HEK293T (cell line): ENCODE measurements at regions not wholly inside any gene's neighbourhood (a gene's known extent, or its start where the extent isn't known, plus 50 kb on each side); places are given as distances from the start of the nearest gene placed in this dataset.

Experiments
- CTCF ChIA-PET: fragments of 350-600 bp; formaldehyde crosslinking; extraction: SDS; loops from one replicate; lab custom pipeline; 2021; ENCODE audit warnings: antibody characterized with exemption, inconsistent platforms; lab: Yijun Ruan, JAX
- POLR2A ChIA-PET: fragments of 350-600 bp; formaldehyde crosslinking; extraction: SDS; loops from one replicate; lab custom pipeline; 2020; ENCODE audit warnings: antibody characterized with exemption, inconsistent platforms; lab: Yijun Ruan, JAX
- DNase-seq: peaks from one replicate; pipeline ENCODE4 v3.0.0; 2012; ENCODE audit warnings: mixed read lengths; ENCODE audit errors: extremely low spot score
- ARNT ChIP-seq: fragments of 450-650 bp; IDR thresholded peaks from 2 replicates; pipeline ENCODE4 v1.6.1; 2017; ENCODE audit warnings: mild to moderate bottlenecking
- BHLHE40 ChIP-seq: fragments of 450-650 bp; IDR thresholded peaks from 2 replicates; pipeline ENCODE4 v1.6.1; 2016; ENCODE audit warnings: mild to moderate bottlenecking, moderate library complexity, borderline replicate concordance
- CTBP1 ChIP-seq: fragments of 450-650 bp; IDR thresholded peaks from 2 replicates; pipeline ENCODE4 v1.6.1; 2016; ENCODE audit warnings: borderline replicate concordance
- ELF4 ChIP-seq: fragments of 450-650 bp; IDR thresholded peaks from 2 replicates; pipeline ENCODE4 v1.6.1; 2017; ENCODE audit warnings: antibody characterized with exemption
- FOXA1 ChIP-seq: fragments of 450-650 bp; IDR thresholded peaks from 2 replicates; pipeline ENCODE4 v1.6.1; 2016; ENCODE audit warnings: mild to moderate bottlenecking
- FOXK2 ChIP-seq: fragments of 450-650 bp; IDR thresholded peaks from 2 replicates; pipeline ENCODE4 v1.6.1; 2016; ENCODE audit warnings: mild to moderate bottlenecking
- FOXM1 ChIP-seq: fragments of 450-650 bp; IDR thresholded peaks from 2 replicates; pipeline ENCODE4 v1.6.1; 2017; ENCODE audit warnings: mild to moderate bottlenecking, borderline replicate concordance
- HDGF ChIP-seq: fragments of 450-650 bp; IDR thresholded peaks from 2 replicates; pipeline ENCODE4 v1.6.1; 2017; ENCODE audit warnings: antibody characterized with exemption, borderline replicate concordance
- L3MBTL2 ChIP-seq: fragments of 450-650 bp; conservative IDR thresholded peaks from 2 replicates; pipeline ENCODE4 v1.6.1; 2016; ENCODE audit warnings: mild to moderate bottlenecking
- LEF1 ChIP-seq: fragments of 450-650 bp; IDR thresholded peaks from 2 replicates; pipeline ENCODE4 v1.6.1; 2017; ENCODE audit warnings: mild to moderate bottlenecking, borderline replicate concordance
- NFRKB ChIP-seq: fragments of 450-650 bp; IDR thresholded peaks from 2 replicates; pipeline ENCODE4 v1.6.1; 2016; ENCODE audit warnings: mild to moderate bottlenecking, moderate library complexity
- SP1 ChIP-seq: fragments of 450-650 bp; IDR thresholded peaks from 2 replicates; pipeline ENCODE4 v1.6.1; 2017
- SUZ12 ChIP-seq: fragments of 450-650 bp; IDR thresholded peaks from 2 replicates; pipeline ENCODE4 v1.6.1; 2016; ENCODE audit warnings: mild to moderate bottlenecking
- TARDBP ChIP-seq: fragments of 450-650 bp; IDR thresholded peaks from 2 replicates; pipeline ENCODE4 v1.6.1; 2016
- ZNF384 ChIP-seq: fragments of 450-650 bp; IDR thresholded peaks from 2 replicates; pipeline ENCODE4 v1.6.1; 2016
- TF ChIP-seq, protein P1 (sequence below): fragments of 450-650 bp; IDR thresholded peaks from 2 replicates; pipeline ENCODE4 v1.6.1; 2016

DNA sequence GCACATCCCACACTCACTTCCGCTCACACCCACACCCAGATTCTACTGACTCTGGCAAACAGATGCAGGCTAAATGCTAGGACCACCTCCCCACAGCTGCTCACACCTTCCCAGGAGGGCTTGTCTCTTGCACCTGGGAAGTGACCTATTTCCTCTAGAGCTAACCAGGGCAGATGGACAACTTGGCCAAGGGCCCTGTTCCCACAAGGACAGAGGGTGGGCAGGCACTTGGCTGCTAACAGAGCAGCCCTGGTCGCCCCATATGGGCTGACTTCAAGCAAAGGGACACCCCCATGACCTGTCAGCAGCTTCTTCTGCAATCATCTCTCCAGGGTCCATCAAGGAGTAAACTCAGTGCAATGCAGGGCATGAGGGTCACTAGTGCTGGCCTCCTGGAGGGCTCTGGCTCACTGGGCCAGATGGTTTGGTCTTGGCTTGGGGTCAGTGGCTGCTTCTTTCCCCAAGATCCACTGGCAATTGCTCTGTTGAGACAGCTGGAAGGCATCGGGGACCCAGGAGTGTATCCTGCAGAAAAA lies 641.5 kb downstream of the PLPP3 start:
- TF ChIP-seq TARDBP (no peak), L3MBTL2 (no peak), BHLHE40 (no peak), ZNF384 (no peak), FOXK2 (no peak), SP1 (no peak), ARNT (no peak)
- TF ChIP-seq, protein P1, sequence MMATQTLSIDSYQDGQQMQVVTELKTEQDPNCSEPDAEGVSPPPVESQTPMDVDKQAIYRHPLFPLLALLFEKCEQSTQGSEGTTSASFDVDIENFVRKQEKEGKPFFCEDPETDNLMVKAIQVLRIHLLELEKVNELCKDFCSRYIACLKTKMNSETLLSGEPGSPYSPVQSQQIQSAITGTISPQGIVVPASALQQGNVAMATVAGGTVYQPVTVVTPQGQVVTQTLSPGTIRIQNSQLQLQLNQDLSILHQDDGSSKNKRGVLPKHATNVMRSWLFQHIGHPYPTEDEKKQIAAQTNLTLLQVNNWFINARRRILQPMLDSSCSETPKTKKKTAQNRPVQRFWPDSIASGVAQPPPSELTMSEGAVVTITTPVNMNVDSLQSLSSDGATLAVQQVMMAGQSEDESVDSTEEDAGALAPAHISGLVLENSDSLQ = no peak
- CTCF ChIA-PET = no interaction called here
- POLR2A ChIA-PET = no interaction called here
- no peak for DNase-seq

DNA sequence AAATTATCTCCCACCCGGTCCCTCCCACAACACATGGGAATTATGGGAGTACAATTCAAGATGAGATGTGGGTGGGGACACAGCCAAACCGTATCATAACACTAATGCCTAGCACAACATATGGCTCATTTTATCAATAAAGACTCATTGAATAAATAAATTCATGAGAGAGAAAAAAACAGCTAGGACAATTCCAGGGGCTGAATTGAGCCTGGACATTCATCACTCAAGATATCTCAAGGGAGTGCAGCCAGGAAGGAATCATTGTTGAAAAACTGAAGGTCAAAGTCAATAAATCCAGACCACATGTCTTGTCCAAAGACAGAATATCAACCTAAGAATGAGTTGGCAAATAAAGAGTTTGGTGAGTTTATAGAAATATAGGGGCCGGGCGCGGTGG lies 644.1 kb downstream of the PLPP3 start:
- DNase-seq = no peak
- CTCF ChIA-PET = no interaction called here
- no peak for TF ChIP-seq ELF4
- no peak for TF ChIP-seq NFRKB
- POLR2A ChIA-PET = no interaction called here

DNA sequence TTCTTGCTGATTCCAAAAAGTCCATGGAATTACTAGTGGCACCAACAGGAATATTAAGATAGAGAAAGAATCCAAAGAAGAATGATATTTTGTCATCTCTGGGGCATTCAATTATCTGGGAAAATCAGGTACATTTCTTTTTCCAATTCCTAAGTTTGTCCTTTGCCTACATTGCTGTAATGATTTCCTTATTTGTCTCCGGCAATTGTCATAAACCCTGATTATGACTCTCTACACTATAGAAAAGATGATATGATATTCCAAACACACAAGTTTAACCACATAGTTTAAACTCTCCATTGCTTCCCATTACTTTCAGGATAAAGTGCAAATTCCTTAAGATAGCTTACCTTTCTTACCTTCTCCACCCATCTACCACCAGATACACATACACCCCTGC lies 647.0 kb downstream of the PLPP3 start:
- ChIA-PET POLR2A (no interaction called here), CTCF (no interaction called here)
- no peak for DNase-seq
- TF ChIP-seq BHLHE40 (no peak), SUZ12 (no peak), ELF4 (no peak), LEF1 (no peak), L3MBTL2 (no peak), ZNF384 (no peak), SP1 (no peak), HDGF (no peak), ARNT (no peak), TARDBP (no peak), CTBP1 (no peak), FOXK2 (no peak), NFRKB (no peak), FOXM1 (no peak)
- TF ChIP-seq, protein P1 = no peak

DNA sequence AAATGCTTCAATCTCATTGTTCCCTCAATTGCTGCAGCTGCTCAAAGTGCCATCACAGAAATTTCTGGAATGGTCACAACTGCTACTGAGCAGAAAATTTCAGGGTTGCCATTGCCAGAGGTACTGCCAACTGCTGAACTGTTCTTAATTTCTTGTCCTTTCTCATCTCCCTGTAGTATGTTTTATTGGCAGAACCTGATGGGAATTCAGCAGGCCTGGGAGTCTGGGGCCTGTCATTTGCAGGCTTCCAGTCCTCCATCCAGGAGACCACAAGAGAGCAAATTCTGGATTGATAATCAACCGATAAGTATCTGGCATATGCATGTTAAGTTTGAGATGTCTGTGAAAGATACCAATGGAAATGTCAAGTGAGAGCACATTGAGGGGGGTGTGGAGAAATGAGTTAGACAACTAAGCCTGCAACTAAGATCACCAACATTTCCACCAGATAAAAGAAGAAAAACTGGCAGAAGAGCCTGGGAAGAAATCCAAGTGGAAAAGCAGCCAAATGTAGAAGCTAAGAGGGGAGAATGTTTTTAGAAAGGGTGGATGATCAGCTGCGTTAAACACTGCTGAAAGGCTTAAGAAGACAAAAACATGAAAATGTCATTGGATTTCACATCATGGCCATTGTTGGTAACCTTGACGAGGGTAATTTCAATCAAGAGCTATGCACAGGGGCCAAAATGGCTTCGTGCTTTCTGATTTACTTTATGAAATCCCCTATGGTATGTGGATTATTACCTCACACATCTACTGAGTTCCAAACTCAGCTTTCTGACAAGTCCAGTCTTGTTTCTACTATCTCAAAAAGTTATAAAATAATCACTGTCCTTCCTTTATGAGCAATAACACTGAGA lies 648.1 kb downstream of the PLPP3 start:
- CTCF ChIA-PET = no interaction called here

DNA sequence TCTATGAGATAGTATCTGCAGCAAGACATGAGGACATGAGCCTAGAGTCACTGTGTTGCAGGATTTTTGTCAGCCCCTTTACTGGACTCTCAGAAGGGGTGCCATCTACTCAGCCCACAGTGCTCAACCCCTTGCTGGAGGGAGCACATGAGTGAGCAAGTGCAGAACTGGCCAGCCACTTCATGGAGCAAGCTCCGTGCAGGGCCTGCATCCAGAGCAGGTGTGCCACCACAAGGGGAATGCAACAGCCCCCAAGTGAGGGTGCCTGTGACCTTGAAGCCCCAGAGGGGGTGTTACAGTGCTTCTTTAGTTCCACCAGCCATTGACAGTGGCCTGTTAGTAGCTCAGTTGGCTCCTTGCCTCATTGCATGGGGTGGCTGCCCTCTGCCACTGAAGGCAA lies 649.7 kb downstream of the PLPP3 start:
- ChIA-PET POLR2A (no interaction called here), CTCF (no interaction called here)
- TF ChIP-seq FOXM1 = no peak
- no peak for TF ChIP-seq SP1
- no peak for TF ChIP-seq TARDBP
- TF ChIP-seq FOXK2 = no peak
- TF ChIP-seq BHLHE40 = no peak
- TF ChIP-seq HDGF = no peak
- TF ChIP-seq ELF4 = no peak
- TF ChIP-seq NFRKB = no peak
- TF ChIP-seq, protein P1 = no peak
- no peak for TF ChIP-seq CTBP1
- TF ChIP-seq ZNF384 = no peak
- no peak for TF ChIP-seq L3MBTL2
- TF ChIP-seq LEF1 = no peak
- TF ChIP-seq ARNT = no peak
- TF ChIP-seq FOXA1 = no peak
- no peak for TF ChIP-seq SUZ12
- DNase-seq = no peak

More for the DNA sequence above, 648.1 kb downstream of the PLPP3 start:
- POLR2A ChIA-PET = no interaction called here
- TF ChIP-seq SUZ12 (no peak), SP1 (no peak), ZNF384 (no peak), HDGF (no peak), ELF4 (no peak), LEF1 (no peak), NFRKB (no peak), TARDBP (no peak), FOXM1 (no peak), FOXA1 (no peak), ARNT (no peak)
- TF ChIP-seq, protein P1 = no peak
- DNase-seq = no peak

DNA sequence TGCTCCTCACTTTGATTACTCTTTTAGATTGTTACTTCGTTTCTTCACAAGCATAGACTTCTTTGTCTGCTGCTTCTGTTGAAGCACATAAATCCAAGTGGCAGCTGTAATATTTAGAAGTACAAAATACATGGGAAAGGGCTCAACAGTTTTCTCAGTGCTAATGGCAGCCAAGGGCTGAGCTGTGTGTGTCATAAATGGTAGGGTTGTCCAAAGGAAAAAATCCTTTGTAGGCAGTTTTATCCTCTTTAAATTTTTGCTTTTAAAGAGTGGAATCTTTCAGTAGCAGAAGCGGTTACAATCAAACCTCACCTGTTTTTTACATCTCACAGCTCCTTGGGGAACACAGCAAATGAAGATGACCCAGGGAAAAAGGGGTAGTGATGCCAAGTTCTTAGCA lies 650.8 kb downstream of the PLPP3 start:
- no peak for TF ChIP-seq ZNF384
- no peak for TF ChIP-seq ELF4
- no peak for TF ChIP-seq FOXM1
- no peak for DNase-seq
- POLR2A ChIA-PET = no interaction called here
- CTCF ChIA-PET = no interaction called here
